ENCODE measurements at regions not wholly inside any gene's neighbourhood (a gene's known extent, or its start where the extent isn't known, plus 50 kb on each side); places are given as distances from the start of the nearest gene placed in this dataset.

GRCh38 chr4:147094238-147094637 is 148.6 kb upstream of the TTC29 start:
- TF ChIP-seq RFX5 (IDR thresholded peaks at IDR 0.05; ENCODE audit: low read depth, low read length) (no peak), JUND (IDR thresholded peaks at IDR 0.05; ENCODE audit: borderline replicate concordance, low read depth, low read length) (no peak), JUND (tag; IDR thresholded peaks at IDR 0.05; ENCODE audit: borderline replicate concordance, low read depth, low read length) (no peak), NRF1 (conservative IDR thresholded peaks at IDR 0.05 in 1 of 2, IDR thresholded peaks at IDR 0.05 in 1 of 2) (no peak), NFIC (IDR thresholded peaks at IDR 0.05) (no peak), RBBP5 (IDR thresholded peaks at IDR 0.05; ENCODE audit: borderline replicate concordance, insufficient read depth, low read length, poor library complexity, severe bottlenecking) (no peak), CTCF (IDR thresholded peaks at IDR 0.05 in 2 of 3, conservative IDR thresholded peaks at IDR 0.05 in 1 of 3; ENCODE audit: insufficient read depth in 2 of 3, low read depth in 1 of 3, low read length in 3 of 3) (0 out of 6 replicates have a peak, but pooled peaks of 1 of the 3 experiments have one; percentile 5), HDAC6 (IDR thresholded peaks at IDR 0.05; ENCODE audit: low read depth, low read length) (no peak)
